Suppressor macrophage treated with lipopolysaccharide for 4 hours (primary cell): ENCODE measurements at regions not wholly inside any gene's neighbourhood (a gene's known extent, or its start where the extent isn't known, plus 50 kb on each side); places are given as distances from the start of the nearest gene placed in this dataset.

Source experiments
- DNase-seq: peaks from one replicate; pipeline ENCODE4 v3.0.0-alpha.2; 2020

DNA sequence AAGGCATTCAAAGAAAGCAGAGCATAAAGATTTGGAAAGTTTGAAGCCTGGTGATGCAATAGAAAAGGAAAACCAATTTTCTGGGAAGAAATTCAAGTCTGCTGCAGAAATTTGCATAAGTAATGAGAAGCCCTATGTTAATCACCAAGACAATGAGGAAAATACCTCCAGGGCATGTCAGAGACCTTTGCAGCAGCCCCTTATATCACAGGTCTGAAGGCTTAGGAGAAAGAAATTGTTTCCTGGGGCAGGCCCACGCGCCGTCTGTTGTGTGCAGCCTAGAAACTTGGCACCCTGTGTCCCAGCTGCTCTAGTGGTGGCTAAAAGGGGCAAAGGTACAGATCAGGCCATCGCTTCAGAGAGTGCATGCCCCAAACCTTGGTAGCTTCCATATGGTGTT, 495.3 kb upstream of the CDH6 start:
- no peak for DNase-seq

DNA sequence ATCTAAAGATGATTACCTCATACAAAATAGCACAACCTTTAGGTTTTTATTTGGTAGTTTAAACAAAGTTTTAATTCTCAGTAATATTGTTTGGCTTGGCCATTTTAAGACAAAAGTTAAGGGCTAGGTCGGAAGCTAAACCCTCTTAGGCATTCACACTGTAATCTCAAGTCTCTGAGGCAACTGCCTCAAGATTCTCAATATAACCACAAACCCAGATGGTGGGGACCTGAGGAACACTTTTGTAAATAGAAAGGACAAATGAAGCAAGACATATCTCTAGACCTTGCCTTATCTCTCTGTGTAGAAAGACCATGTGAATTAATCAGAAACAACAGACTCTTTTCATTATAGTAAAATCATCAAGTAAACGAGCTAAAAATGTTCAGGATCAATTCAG, 500.2 kb upstream of the CDH6 start:
- DNase-seq: no peak

DNA sequence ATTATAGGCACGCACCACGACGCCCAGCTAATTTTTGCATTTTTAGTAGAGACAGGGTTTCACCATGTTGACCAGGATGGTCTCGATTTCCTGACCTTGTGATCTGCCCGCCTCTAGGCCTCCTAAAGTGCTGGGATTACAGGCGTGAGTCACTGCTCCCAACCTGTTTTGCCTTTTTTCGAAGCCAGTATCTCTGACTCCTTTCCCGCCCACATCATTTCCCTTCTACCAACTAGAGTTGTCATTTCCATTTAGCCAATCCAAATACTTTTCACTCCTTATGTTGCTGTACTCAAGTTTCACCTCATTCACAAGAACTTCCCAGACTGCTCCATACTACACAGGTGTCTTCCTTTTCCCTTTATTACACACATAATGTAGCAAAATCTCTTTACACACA, 502.6 kb upstream of the CDH6 start:
- no peak for DNase-seq

DNA sequence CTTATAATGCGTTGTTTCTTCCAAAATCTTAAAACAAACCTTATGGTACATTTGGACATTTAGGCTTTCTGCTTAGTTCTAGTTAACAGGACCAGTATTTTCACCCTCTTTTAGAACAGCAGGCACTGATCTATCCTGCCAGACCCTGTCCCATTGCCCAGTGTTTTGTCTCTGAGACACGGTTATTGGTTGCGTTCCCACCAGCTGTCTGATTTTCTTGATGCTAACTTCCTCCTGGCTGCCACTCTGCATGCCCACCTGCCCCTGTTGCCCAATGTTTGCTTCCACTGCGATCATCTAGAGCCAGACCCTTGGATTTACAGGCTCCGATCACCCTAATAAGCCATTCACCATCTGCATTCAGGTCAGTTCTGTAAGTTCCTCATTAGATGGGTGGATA, 506.0 kb upstream of the CDH6 start:
- no peak for DNase-seq

DNA sequence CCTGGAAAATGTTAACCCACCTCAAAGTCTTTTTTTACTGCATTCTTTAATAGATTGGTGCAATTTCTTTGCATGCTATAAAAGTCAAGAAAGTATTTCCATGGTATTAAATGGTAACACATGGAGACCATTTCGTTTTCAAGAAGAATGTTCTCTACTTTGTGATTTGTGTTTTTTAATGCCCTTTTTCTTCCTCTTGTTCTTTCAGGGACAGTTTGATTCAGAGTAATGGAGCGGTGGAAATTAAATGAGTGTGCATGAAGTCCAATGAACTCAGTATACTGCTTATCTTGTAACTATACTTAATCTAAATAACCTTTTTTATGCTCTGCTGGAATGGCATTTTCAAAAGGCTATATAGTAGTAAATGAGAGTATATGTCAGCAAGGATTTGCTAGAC, 507.0 kb upstream of the CDH6 start:
- DNase-seq: no peak

DNA sequence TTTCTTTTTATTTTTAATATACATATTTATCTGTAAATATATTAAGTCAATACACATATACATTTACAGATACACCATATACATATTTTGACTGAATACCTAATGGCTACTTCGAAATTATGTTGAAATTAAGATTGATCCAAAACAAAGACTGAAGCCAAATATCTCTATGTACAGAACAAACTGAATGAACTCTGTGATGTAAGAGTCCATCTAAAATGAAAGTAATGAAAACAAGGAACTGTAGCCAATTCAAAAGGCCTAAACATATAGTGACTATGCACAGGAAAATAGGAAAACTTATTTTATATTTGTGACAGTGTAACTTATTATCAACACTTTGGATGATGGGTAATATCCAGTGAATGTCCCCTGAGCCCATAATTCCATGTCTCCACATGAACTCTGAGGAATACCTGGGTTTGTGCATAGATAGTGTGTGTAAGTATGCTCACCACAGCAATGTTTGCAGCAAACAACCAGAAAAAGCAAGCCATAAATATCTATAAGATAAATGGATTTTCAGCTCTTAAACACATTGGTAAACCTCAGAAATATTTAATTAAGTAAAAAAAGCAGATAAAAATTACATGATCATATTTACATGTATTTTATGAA, 517.2 kb upstream of the CDH6 start:
- DNase-seq: no peak

DNA sequence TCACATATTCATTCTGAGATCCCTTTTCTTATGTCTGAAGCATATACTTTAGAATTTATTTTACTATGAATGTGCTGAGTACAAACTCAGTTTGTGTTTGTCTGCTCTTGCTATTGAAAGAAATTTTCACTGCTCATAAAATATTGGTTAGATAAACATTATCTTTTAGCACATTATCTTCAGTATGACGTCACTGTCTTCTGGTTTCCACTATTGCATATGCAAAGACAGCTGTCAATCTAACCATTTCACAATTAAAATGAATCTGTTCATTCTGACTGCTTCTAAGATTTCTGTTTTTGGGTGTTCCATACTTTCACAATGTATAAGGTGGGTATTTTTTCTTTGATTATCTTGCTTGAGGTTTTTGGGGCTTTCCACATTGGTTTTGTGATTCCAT, 526.2 kb upstream of the CDH6 start:
- no peak for DNase-seq

DNA sequence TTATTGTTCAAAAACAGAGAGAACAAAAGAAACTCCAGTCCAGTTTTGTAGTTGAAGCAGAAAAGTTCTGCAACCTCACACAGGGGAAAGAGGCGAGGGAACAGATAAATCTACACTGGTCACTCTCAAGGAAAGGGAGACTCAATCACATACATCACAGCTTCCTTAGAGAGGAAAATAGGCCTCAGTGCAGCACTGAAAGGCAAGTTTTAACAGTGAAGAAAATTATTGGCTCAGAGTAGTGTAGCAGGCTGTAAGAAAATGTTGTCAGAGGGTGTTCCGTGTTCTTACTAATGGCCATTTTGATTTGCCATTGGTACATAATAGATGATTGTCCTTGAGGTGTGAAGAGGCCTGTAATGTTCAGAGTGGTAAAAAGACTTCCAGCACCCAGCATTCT, 530.0 kb upstream of the CDH6 start:
- DNase-seq: no peak

DNA sequence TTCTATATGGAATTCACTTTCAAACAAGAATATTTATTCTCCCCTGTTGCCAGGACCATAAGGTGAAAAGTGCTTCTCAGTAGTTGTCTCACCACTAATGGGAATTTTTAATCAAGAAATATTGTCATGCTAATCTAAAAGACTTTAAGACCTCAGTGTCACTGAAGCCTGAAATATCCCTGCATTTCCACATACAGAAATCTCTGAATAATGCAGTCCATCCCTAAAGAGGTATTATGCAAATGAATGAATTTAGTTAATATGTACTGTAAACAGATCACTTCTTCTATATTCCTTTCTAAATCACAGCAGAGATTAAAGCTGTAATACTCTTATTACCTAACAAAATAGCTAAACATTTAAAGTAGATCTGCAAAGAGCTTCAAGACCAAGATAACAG, 531.1 kb upstream of the CDH6 start:
- DNase-seq: no peak

DNA sequence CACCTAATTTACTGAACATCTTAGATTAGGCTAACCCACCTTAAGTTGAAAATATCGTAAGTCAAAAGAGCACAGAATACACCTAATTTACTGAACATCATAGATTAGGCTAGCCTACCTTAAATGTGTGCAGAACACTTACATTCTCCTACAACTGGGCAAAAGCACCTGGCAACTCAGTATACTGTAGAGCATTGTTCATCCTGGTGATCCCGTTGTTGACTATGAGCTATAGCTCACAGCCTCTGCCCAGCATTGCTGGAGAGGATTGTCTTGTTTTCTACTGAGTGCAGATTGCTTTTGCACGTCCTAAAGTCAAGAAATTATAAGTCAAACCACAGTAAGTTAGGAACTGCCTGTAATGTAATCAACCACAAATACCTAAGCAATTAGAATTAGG, 531.8 kb upstream of the CDH6 start:
- no peak for DNase-seq

DNA sequence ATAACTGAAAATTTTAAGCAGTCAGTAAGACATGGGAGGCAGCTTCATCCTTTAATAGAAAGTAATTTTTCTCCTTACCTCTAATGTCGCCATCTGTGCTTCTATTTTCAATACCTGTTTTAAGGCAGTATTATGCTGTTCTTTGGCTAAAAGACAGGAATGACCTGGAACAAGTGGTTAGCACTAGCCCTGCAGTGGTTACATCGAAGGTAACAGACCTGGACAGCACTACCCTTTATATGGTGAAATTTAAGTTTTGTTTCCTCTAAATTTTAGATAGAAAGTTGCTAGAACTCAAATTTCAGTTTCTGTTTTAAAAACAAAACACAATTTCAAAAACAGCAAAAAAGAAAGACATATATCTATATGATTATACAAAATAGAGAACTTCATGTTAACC, 534.1 kb upstream of the CDH6 start:
- no peak for DNase-seq

DNA sequence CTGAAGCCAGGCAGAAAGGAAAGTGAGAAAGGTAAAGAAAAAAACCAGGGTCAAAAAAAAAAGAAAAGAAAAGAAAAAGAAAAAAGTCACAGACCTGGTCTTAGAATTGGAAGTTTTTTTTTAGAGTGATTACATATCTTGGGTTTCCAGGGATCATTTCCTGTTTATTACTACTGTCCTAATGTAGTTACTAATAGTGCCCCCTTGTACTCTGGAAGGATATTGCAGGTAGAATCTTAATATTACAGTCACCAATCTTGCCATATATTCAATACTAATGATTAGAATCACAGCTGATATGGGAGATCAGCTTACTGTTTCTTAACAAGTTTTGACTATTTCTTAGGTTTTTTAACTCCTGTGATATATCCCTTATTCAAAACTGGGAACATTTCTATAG, 543.2 kb upstream of the CDH6 start:
- DNase-seq: no peak

DNA sequence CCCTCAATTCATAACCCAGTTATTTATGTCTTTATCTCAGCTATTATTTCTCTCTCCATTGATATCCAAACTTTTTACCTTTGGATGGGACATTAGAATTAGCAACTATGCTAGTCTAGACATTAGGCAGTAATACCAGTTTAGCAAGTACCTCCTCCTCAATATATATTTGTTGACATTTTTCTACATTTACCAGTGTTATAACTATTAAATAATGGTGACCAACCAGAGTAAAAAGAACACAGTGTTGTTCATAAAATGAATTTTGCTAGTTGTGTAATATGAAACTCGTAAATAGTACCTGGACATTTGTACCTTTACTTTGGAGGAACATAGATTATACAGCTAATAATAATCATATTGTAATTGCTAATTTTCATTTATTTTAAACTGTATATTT, 554.6 kb upstream of the CDH6 start:
- no peak for DNase-seq

DNA sequence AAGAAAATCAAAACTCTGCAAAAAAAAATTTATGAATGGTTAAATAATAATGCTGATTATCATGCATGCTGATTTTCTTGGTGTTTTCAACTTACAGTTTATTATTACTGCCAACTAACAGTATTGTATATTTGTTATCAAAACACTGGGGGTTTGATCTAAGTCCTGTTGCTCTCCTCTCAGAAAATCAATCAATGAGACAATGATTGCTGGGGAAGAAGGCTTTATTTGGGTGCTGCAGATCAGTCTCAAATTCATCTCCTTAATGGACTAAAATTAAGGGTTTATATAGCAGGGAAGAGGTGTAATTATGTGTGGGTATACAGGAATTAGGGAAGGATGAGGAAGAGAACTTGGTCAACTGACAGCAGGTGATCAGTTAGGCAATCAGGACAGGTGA, 565.5 kb upstream of the CDH6 start:
- DNase-seq: no peak

DNA sequence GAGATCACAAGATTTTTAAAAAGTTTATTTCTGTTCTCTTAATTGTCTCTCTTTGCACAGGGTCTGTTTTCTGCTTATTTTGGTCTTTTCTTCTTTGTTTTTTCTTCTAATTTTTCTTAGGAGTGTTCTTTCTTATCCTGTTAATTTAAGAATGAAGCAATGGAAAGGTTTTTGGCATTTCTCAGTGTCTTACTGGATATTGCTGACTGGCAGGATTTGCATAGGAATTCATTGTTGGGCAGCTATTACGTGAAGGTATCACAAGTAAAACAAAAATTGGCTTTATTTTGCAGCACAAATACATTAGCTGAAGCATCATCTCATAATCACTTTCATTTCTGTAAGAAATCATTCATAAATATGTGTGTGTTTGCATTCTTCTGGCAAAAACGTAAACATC, 566.9 kb upstream of the CDH6 start:
- DNase-seq: no peak

DNA sequence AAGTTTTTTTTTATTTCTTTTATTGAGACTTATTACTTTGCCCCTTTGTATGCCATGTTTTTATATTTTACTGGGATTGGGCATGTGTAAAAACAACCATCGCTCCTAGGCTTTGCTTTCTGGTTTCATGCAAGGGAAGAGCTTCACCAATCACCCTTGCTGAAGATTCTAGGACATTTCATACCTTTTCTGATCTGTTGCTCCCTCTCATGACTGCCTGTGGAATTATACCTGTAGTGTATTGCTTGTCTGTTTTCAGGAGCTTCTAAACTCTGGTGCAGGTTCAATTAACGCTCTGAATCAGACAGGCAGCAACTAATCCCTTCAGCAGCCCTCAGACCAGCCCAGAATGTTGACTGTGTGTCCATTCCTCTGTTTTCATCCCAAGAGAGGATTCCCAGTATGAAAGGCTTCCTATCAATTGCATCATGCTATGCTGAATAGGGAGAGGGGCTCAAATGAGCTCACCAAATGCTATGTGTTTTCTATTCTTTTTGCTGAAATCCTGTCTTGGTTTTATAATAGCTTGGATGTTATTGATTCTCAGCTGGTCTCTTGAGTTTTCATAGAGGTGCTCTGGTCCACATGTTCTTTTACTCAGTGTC, 572.9 kb upstream of the CDH6 start:
- DNase-seq: no peak

DNA sequence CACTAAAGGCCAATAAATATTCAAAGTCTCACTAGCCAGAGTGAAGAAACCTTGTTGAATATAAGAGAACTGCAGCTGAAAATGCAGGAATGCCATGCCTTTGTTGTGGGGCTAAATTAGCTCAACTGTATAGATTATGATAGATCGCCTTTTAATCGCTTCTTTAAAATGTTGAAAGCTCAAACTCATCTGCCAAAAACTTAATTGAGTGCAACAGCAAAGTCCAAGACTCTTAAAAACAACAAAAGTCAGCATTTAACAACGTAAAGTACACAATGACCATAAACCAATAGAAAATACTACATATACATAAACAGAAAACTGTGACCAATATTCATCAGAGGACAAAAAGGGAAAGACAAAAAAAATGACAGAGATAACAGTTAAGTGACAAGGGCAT, 585.0 kb upstream of the CDH6 start:
- DNase-seq: no peak

DNA sequence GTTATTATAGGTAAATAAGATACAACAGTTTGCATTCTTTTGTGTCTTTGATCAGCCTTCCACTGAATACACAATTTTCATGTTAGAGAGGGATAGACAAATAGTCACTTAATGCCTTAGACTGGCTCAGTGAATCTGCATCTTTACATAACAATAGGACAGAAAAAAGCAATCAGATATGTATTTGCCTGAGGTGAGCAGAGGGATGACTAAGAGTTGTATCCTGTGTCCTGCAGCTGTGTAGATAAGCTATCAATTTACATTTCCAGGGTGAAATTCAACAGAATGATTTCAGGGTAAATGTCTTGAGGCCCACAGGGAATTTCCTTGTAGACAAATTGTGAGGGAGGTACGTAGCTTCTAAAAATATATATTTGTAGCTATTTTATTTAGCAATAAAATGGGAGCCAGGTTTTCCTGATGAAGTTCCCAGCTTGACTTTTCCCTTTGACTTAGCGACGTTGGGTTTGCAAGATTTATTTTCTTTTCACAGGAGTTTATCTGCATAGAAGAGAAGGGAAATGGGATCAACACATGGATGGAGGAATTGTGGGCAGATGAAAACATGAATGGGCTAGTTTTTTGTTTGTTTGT, 586.1 kb upstream of the CDH6 start:
- no peak for DNase-seq

DNA sequence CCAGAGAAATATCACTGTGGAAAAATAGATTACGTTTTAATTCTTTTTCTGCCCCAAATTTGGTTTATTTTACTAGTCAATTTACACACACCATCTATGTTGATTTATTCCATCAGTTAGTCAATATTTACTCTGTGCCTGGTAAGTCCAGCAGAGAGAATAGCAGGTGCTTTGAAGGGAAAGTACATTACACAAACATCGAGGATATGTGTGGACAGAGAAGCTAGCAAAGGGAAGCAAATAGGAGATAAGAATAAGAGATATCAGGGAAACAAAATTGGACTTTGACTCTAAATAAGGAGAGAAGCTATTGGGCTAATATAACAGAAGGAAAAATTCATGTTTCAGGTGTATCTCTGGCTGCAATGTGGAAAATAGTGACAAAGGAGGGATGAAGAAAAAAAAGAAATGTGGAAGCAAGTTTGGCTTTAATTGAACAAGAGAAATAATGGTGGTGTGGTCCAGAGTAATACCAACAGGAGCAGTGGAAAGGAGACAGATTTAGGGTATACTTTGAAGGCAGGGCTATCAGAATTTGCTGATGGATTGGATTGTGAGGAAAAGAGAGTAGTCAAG, 587.7 kb upstream of the CDH6 start:
- DNase-seq: no peak

DNA sequence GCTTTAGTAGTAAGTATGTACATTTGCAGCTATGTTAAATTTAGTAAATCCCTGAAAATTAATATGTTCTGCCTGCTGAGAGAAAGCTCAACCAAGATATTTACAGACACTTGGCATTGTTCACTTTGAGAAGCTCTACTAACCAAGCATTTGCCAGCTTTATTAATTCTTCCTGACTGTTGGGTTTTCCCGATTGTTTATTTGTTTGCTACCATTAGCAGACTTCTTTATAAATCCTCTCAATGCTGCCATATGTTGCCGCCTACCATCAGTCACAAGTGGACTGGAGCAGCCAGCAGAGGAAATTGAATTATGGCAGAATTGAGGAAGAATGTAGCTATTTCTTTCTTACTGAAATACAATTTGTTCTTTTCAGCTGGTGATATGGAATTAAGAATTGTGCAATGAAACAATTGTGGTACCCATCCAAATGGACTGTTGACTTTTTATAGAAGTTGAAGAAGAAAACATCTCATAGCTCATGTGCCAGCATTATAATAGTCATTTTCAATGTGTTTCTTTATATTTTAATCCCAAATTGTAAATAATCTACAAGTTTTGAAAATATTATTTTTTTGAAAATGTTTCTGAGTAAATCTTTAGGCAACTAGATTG, 588.7 kb upstream of the CDH6 start:
- DNase-seq: no peak

DNA sequence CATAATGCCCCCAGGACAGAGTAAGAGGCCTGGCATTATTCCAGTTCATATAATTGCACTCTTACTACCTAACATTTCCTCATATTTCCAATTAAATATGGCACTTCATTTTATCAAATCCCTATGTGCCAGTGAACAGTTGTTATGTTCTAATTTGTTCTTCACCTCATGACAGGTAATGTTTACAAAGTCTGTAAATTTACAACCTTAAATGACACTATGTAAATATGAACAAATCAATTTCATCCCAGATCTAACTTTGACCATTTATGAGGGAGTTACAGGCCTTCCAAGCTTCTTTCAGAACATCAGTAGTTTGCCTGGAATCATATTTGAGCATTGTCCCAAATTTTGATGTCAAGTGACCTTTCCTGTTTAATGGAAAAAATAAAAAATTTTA, 592.6 kb upstream of the CDH6 start:
- no peak for DNase-seq

DNA sequence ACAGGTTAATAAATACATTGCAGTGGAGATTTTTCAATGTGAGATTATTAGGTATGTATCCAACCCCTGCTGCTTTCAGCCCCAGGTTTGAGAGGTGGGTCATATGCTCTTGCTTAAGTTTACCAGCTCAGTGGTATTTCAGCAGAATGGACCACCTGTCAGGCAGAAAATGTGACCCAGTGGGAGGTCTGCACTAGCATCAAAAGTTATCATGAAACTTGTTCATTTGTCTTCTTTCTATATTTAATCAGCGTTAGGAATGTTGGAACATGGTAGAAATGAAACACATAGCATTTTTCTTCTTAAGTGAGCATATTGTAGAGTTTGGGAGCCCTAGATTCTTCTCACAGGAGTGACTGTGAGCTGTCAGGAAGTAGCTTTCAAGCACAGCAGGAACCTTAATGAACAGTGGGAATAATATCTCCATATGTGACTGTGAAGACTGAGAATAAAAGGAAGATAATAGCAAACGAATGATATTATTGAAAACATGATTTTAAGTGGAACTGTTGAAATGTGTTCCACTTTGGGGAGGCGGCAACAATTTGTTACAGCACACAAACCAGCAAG, 596.9 kb upstream of the CDH6 start:
- no peak for DNase-seq

DNA sequence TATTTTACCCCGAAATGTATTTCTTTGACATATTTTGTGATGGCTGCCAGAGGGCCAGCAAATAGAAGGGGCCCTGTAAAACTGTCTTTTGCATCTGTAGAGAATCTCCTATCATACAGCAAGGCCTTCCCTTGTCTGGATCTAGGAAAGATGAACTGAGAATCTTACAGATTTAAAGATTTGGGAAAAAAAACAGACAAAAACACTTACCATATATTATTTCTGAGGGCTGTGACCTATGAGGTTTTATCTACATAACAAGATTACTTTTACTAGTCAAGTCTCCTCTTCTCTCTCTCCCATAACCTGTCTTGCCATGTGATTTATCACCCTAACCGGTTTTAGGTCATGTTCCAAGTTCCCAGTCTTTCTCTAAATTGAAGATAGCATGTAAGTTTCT, 599.2 kb upstream of the CDH6 start:
- no peak for DNase-seq

DNA sequence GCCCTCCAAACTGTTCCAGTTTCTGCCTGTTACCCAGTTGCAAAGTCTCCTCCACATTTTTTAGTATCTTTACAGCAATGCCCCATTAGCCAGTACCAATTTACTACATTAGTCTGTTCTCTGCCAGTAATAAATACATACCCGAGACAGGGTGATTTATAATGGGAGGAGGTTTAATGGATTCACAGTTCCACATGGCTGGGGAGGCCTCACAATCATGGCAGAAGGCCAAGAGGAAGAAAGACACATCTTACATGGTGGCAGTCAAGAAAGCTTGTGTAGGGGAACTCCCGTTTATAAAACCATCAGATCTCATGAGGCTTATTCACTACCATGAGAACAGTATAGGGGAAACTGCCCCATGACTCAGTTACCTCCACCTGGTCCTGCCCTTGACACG, 600.7 kb upstream of the CDH6 start:
- no peak for DNase-seq
